HL-60/S4 (cell line): ENCODE measurements at regions not wholly inside any gene's neighbourhood (a gene's known extent, or its start where the extent isn't known, plus 50 kb on each side); places are given as distances from the start of the nearest gene placed in this dataset.
"Not testable (repeated sequence)": the region's sequence is repeated elsewhere in the genome, so short reads cannot be mapped to it uniquely, and the experiment has no call there.

ENCODE experiments used
- in situ Hi-C: fragments of 300-500 bp; cut with MboI; formaldehyde crosslinking; loops from 2 replicates; pipeline ENCODE4 v1.14.3; 2022; ENCODE audit warnings: low sequenced_read_pairs

GRCh38 chr18:43705850-43706249 is 428.6 kb upstream of the SYT4 start:
- in situ Hi-C loops = no loop called here

GRCh38 chr18:43710135-43710534 is 432.8 kb upstream of the SYT4 start:
- in situ Hi-C loops = no loop called here

GRCh38 chr18:43714343-43715010 is 437.2 kb upstream of the SYT4 start:
- in situ Hi-C loops = no loop called here

- in situ Hi-C loops = no loop called here
Measured at GRCh38 chr18:43719267-43719795, 442.0 kb upstream of the SYT4 start.

- in situ Hi-C loops = no loop called here
Measured at GRCh38 chr18:43720041-43720440, 442.8 kb upstream of the SYT4 start.

GRCh38 chr18:43735570-43735969 is 458.3 kb upstream of the SYT4 start:
- in situ Hi-C loops = no loop called here

- in situ Hi-C loops = no loop called here
Measured at GRCh38 chr18:43744960-43745745, 467.9 kb upstream of the SYT4 start.

- in situ Hi-C loops = no loop called here
Measured at GRCh38 chr18:43751203-43751602, 473.9 kb upstream of the SYT4 start.

- in situ Hi-C loops = no loop called here
Measured at GRCh38 chr18:43751835-43752234, 474.5 kb upstream of the SYT4 start.

- in situ Hi-C loops = no loop called here
Measured at GRCh38 chr18:43757273-43757672, 480.0 kb upstream of the SYT4 start.

GRCh38 chr18:43758734-43759133 is 481.4 kb upstream of the SYT4 start:
- in situ Hi-C loops = no loop called here

- in situ Hi-C loops = no loop called here
Measured at GRCh38 chr18:43760010-43760409, 482.7 kb upstream of the SYT4 start.

GRCh38 chr18:43772907-43773306 is 495.6 kb upstream of the SYT4 start:
- in situ Hi-C loops = no loop called here

- in situ Hi-C loops = no loop called here
Measured at GRCh38 chr18:43774497-43774896, 497.2 kb upstream of the SYT4 start.

GRCh38 chr18:43775591-43775990 is 498.3 kb upstream of the SYT4 start:
- in situ Hi-C loops = no loop called here

GRCh38 chr18:43776997-43777396 is 499.7 kb upstream of the SYT4 start:
- in situ Hi-C loops = no loop called here

- in situ Hi-C loops = no loop called here
Measured at GRCh38 chr18:43777636-43778304, 500.5 kb upstream of the SYT4 start.

- in situ Hi-C loops = no loop called here
Measured at GRCh38 chr18:43780782-43781340, 503.6 kb upstream of the SYT4 start.

- in situ Hi-C loops = no loop called here
Measured at GRCh38 chr18:43785158-43785557, 507.9 kb upstream of the SYT4 start.

GRCh38 chr18:43786893-43787292 is 509.6 kb upstream of the SYT4 start:
- in situ Hi-C loops = no loop called here

GRCh38 chr18:43787721-43788120 is 510.4 kb upstream of the SYT4 start:
- in situ Hi-C loops = not testable (repeated sequence)
